Endothelial cell of umbilical vein (primary cell): ENCODE measurements at regions not wholly inside any gene's neighbourhood (a gene's known extent, or its start where the extent isn't known, plus 50 kb on each side); places are given as distances from the start of the nearest gene placed in this dataset.
"Not testable (repeated sequence)": the region's sequence is repeated elsewhere in the genome, so short reads cannot be mapped to it uniquely, and the experiment has no call there.

Source experiments
- BruUV-seq: library from RNA; stranded (reverse); fragments of 400-500 nt; replicated peaks from 2 replicates; lab custom pipeline; 2021; lab: Mats Ljungman, UMichigan
- CTCF ChIA-PET: fragments of 300-600, 350-600 bp; sonication (Branson Sonifier 250); formaldehyde crosslinking; loops from one replicate; lab custom pipeline; 2021; ENCODE audit warnings: antibody characterized with exemption, inconsistent platforms; lab: Charles Lee
- POLR2A ChIA-PET: fragments of 300-600, 350-600 bp; sonication (Branson Sonifier 250); formaldehyde crosslinking; loops from one replicate; lab custom pipeline; 2021; ENCODE audit warnings: antibody characterized with exemption, inconsistent platforms; lab: Charles Lee
- DNase-seq: peaks from one replicate; pipeline ENCODE4 v3.0.0-alpha.2; 2011; ENCODE audit warnings: low read depth, low spot score
- FAIRE-seq: peaks from 2 replicates; lab custom pipeline; 2011; peaks lifted over from hg19 to GRCh38; lab: Jason Lieb, UNC
- H2AFZ ChIP-seq: 2 replicates; pipeline ENCODE4 v1.6.0; 2012; ENCODE audit warnings: low read depth, low read length, control low read depth, inconsistent platforms
- H3K27ac ChIP-seq: 2 replicates; pipeline ENCODE4 v1.5.1; 2011; ENCODE audit warnings: low read depth, mild to moderate bottlenecking, control low read depth, low read length, moderate library complexity; ENCODE audit not compliant: insufficient read depth
- H3K27me3 ChIP-seq, 2 experiments: 2 replicates each; pipeline versions ENCODE4 v1.6.0 to v1.6.1; 2011; ENCODE audit warnings: low read length in 2 of 2, mixed read lengths in 1 of 2; ENCODE audit not compliant: control insufficient read depth in 2 of 2, insufficient read depth in 2 of 2
- H3K36me3 ChIP-seq, 2 experiments: 2 replicates in 1 of 2; 3 replicates in 1 of 2; pipeline ENCODE4 v1.5.1; 2011; ENCODE audit warnings: low read length in 2 of 2, mild to moderate bottlenecking in 1 of 2, moderate library complexity in 1 of 2; ENCODE audit not compliant: control insufficient read depth in 2 of 2, insufficient read depth in 2 of 2; ENCODE audit errors: extremely low read depth in 1 of 2
- H3K4me1 ChIP-seq: 3 replicates; pipeline ENCODE4 v1.5.1; 2011; ENCODE audit warnings: mild to moderate bottlenecking, low read length; ENCODE audit not compliant: control insufficient read depth, insufficient read depth; ENCODE audit errors: extremely low read depth
- H3K4me2 ChIP-seq: 2 replicates; pipeline ENCODE4 v1.6.1; 2011; ENCODE audit warnings: low read length, control low read depth, mixed read lengths; ENCODE audit not compliant: insufficient read depth
- H3K4me3 ChIP-seq, 3 experiments: fragments of 200-600 bp in 1 of 3; sonication (generic), shearing (Covaris generic) in 1 of 3; replicated peaks in 1 of 3; 2 replicates each; pipeline ENCODE4 v1.5.1; 2011 to 2016; ENCODE audit warnings: control low read depth in 3 of 3, low read length in 3 of 3, mild to moderate bottlenecking in 2 of 3, inconsistent platforms in 1 of 3, low read depth in 1 of 3, moderate library complexity in 1 of 3; ENCODE audit not compliant: insufficient read depth in 1 of 3
- H3K79me2 ChIP-seq: 2 replicates; pipeline ENCODE4 v1.6.0; 2012; ENCODE audit warnings: low read length, inconsistent platforms; ENCODE audit not compliant: control insufficient read depth, insufficient read depth
- H3K9ac ChIP-seq: replicated peaks from 2 replicates; pipeline ENCODE3; 2011; ENCODE audit warnings: low read length, control low read depth; ENCODE audit not compliant: insufficient read depth; ENCODE audit errors: extremely low read depth
- H3K9me1 ChIP-seq: replicated peaks from 3 replicates; pipeline ENCODE4 v1.6.0; 2011; ENCODE audit warnings: mild to moderate bottlenecking, low read length; ENCODE audit not compliant: control insufficient read depth, insufficient read depth; ENCODE audit errors: extremely low read depth
- H3K9me3 ChIP-seq: replicated peaks from 2 replicates; pipeline ENCODE4 v1.5.1; 2012; ENCODE audit warnings: low read length, inconsistent platforms; ENCODE audit not compliant: control insufficient read depth, insufficient read depth
- H4K20me1 ChIP-seq: replicated peaks from 2 replicates; pipeline ENCODE3; 2011; ENCODE audit warnings: mild to moderate bottlenecking, low read length; ENCODE audit not compliant: control insufficient read depth, insufficient read depth; ENCODE audit errors: extremely low read depth
- FOS ChIP-seq: IDR thresholded peaks from 2 replicates; pipeline ENCODE4 v1.6.1; 2011; ENCODE audit warnings: mild to moderate bottlenecking, low read length, moderate library complexity, borderline replicate concordance; ENCODE audit not compliant: insufficient read depth
- JUN ChIP-seq: IDR thresholded peaks from 2 replicates; pipeline ENCODE4 v1.6.1; 2011; ENCODE audit warnings: borderline replicate concordance, low read depth; ENCODE audit not compliant: insufficient read length, insufficient read depth
- dilution Hi-C: fragments of 300-500 bp; cut with MboI; formaldehyde crosslinking; loops from one replicate; pipeline ENCODE4 v1.15.0; 2019; ENCODE audit warnings: low sequenced_read_pairs; ENCODE audit not compliant: extremely low pct_ligation_motif_present
- intact Hi-C: fragments of 100-400 bp; cut with micrococcal nuclease; formaldehyde crosslinking; loops from one replicate; pipeline ENCODE4 v1.10.0; 2022

GRCh38 chr1:189805735-189806134 lies 671.9 kb downstream of the BRINP3 start:
- DNase-seq (peak; percentile 14), FAIRE-seq (peak; percentile 59)
- no TSS peak for BruUV-seq
- no peaks in the 10 kb centered on the region for H3K36me3 ChIP-seq
- peaks cover 9% of the 10 kb centered on the region for H3K4me1 ChIP-seq
- no peaks in the 10 kb centered on the region for H3K79me2 ChIP-seq
- no peaks in the 10 kb centered on the region for H3K27me3 ChIP-seq
- H3K27ac ChIP-seq: no peak overlapping the region
- no peak overlapping the region for H2AFZ ChIP-seq
- TF ChIP-seq JUN (no peak), FOS (peak; percentile 53)
- no peak overlapping the region for H3K9ac ChIP-seq
- intact Hi-C loops (no loop called here), dilution Hi-C loops (no loop called here)
- H3K9me1 ChIP-seq: no peaks in the 10 kb centered on the region
- CTCF ChIA-PET: interaction anchor here (1.0 to 1.2 kb wide), 3 partner anchors 14 to 68 kb away, joined by 3 read pairs; no protein-coding TSS in a partner anchor
- H3K4me2 ChIP-seq: no peak overlapping the region
- no peaks in the 10 kb centered on the region for H4K20me1 ChIP-seq
- POLR2A ChIA-PET: no interaction called here
- H3K9me3 ChIP-seq: no peaks in the 10 kb centered on the region
- no peak overlapping the region for H3K4me3 ChIP-seq

GRCh38 chr1:189810639-189811038 lies 667.0 kb downstream of the BRINP3 start:
- H3K4me1 ChIP-seq, H3K4me2 ChIP-seq, CTCF ChIA-PET, H2AFZ ChIP-seq, FAIRE-seq, H3K27ac ChIP-seq, H3K9me1 ChIP-seq, H3K36me3 ChIP-seq, H3K27me3 ChIP-seq, H4K20me1 ChIP-seq, intact Hi-C loops, dilution Hi-C loops, BruUV-seq, DNase-seq, H3K79me2 ChIP-seq, H3K9ac ChIP-seq, POLR2A ChIA-PET, H3K4me3 ChIP-seq, H3K9me3 ChIP-seq: not testable (repeated sequence)
